ENCODE measurements at regions not wholly inside any gene's neighbourhood (a gene's known extent, or its start where the extent isn't known, plus 50 kb on each side); places are given as distances from the start of the nearest gene placed in this dataset.

- TF ChIP-seq ZFP3 (CRISPR knock-in tag; IDR thresholded peaks at IDR 0.05) (no peak), PATZ1 (CRISPR knock-in tag; IDR thresholded peaks at IDR 0.05; ENCODE audit: borderline replicate concordance) (no peak), BACH2 (CRISPR knock-in tag; IDR thresholded peaks at IDR 0.05; ENCODE audit: borderline replicate concordance) (no peak), POU6F1 (CRISPR knock-in tag; IDR thresholded peaks at IDR 0.05; ENCODE audit: borderline replicate concordance, low read depth) (no peak), CSRNP3 (CRISPR knock-in tag; IDR thresholded peaks at IDR 0.05) (no peak), CSDC2 (CRISPR knock-in tag; IDR thresholded peaks at IDR 0.05) (no peak), ISL1 (CRISPR knock-in tag; IDR thresholded peaks at IDR 0.05) (no peak), GLIS3 (CRISPR knock-in tag; IDR thresholded peaks at IDR 0.05) (no peak), TCF4 (CRISPR knock-in tag; IDR thresholded peaks at IDR 0.05; ENCODE audit: borderline replicate concordance) (no peak), ZNF565 (CRISPR knock-in tag; conservative IDR thresholded peaks at IDR 0.05; ENCODE audit: low read depth) (no peak), ESRRG (CRISPR knock-in tag; IDR thresholded peaks at IDR 0.05) (no peak), ZNF8 (CRISPR knock-in tag; IDR thresholded peaks at IDR 0.05) (no peak), ARNTL (CRISPR knock-in tag; IDR thresholded peaks at IDR 0.05; ENCODE audit: borderline replicate concordance, low read depth) (no peak), RARB (CRISPR knock-in tag; IDR thresholded peaks at IDR 0.05) (no peak), ZC3H10 (CRISPR knock-in tag; IDR thresholded peaks at IDR 0.05) (no peak), TOX (CRISPR knock-in tag; IDR thresholded peaks at IDR 0.05; ENCODE audit: borderline replicate concordance) (no peak), ZNF70 (CRISPR knock-in tag; IDR thresholded peaks at IDR 0.05) (no peak)
- TF ChIP-seq, protein P1, sequence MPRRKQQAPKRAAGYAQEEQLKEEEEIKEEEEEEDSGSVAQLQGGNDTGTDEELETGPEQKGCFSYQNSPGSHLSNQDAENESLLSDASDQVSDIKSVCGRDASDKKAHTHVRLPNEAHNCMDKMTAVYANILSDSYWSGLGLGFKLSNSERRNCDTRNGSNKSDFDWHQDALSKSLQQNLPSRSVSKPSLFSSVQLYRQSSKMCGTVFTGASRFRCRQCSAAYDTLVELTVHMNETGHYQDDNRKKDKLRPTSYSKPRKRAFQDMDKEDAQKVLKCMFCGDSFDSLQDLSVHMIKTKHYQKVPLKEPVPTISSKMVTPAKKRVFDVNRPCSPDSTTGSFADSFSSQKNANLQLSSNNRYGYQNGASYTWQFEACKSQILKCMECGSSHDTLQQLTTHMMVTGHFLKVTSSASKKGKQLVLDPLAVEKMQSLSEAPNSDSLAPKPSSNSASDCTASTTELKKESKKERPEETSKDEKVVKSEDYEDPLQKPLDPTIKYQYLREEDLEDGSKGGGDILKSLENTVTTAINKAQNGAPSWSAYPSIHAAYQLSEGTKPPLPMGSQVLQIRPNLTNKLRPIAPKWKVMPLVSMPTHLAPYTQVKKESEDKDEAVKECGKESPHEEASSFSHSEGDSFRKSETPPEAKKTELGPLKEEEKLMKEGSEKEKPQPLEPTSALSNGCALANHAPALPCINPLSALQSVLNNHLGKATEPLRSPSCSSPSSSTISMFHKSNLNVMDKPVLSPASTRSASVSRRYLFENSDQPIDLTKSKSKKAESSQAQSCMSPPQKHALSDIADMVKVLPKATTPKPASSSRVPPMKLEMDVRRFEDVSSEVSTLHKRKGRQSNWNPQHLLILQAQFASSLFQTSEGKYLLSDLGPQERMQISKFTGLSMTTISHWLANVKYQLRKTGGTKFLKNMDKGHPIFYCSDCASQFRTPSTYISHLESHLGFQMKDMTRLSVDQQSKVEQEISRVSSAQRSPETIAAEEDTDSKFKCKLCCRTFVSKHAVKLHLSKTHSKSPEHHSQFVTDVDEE (CRISPR knock-in tag; IDR thresholded peaks at IDR 0.05): no peak
- ATAC-seq: no peak
Measured at GRCh38 chr22:26804911-26805539, 147.6 kb downstream of the MIAT start.

DNA sequence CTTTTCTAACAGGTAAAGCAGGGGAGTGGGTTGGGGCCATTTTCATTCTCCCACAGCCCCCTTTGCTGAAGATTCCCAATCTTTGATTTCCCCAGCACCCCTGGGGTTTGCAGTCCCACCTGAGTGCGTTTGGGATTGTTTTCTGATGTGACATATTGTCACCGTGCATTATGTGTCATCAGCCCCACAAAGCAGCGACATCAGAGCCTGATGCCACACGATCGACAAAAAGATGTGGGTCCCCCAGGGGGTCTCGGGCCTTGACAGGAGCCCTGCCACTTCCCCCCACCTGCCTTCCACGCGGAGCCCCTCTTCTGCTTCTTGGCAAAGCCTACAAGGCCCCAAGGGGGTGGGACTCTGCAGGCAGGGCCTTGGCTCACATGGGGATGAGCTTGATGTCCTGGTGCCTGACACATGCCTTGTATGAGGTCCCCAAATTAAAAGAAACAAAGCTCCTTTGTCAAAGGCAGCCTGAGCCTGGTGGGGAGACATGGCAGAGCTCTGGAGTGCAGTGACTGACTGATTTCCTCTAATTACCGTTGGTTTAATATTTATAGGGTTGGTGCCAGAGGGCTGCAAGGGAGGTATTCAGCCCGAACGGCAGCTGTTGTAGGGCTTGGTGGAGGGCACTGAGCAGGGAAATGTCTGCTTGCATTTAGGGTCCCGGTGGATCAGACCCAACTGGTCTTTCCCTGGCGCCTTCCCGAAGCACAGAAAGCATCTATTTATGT, 149.2 kb downstream of the MIAT start:
- TF ChIP-seq OSR1 (CRISPR knock-in tag; IDR thresholded peaks at IDR 0.05): no peak
- no peak for ATAC-seq

GRCh38 chr22:26811647-26811992, 154.2 kb downstream of the MIAT start:
- no peak; the same call in 1 of the 3 replicates for ATAC-seq
- TF ChIP-seq ESRRG (CRISPR knock-in tag; IDR thresholded peaks at IDR 0.05) (no peak), CREB5 (CRISPR knock-in tag; IDR thresholded peaks at IDR 0.05; ENCODE audit: low read depth) (no peak), TCF4 (CRISPR knock-in tag; IDR thresholded peaks at IDR 0.05; ENCODE audit: borderline replicate concordance) (no peak), ISL1 (CRISPR knock-in tag; IDR thresholded peaks at IDR 0.05) (0 out of 2 replicates have a peak, but pooled peaks have one; percentile 54), ZFP30 (CRISPR knock-in tag; IDR thresholded peaks at IDR 0.05) (no peak), SNAI2 (CRISPR knock-in tag; IDR thresholded peaks at IDR 0.05) (no peak), ARNTL (CRISPR knock-in tag; IDR thresholded peaks at IDR 0.05; ENCODE audit: borderline replicate concordance, low read depth) (no peak), TOX (CRISPR knock-in tag; IDR thresholded peaks at IDR 0.05; ENCODE audit: borderline replicate concordance) (no peak), BACH2 (CRISPR knock-in tag; IDR thresholded peaks at IDR 0.05; ENCODE audit: borderline replicate concordance) (no peak)
- TF ChIP-seq, protein P1 (CRISPR knock-in tag; IDR thresholded peaks at IDR 0.05): 0 out of 2 replicates have a peak, but pooled peaks have one; percentile 22
